HEK293T (cell line): ENCODE measurements at regions not wholly inside any gene's neighbourhood (a gene's known extent, or its start where the extent isn't known, plus 50 kb on each side); places are given as distances from the start of the nearest gene placed in this dataset.
"Not testable (repeated sequence)": the region's sequence is repeated elsewhere in the genome, so short reads cannot be mapped to it uniquely, and the experiment has no call there.

Source experiments
- CTCF ChIA-PET: fragments of 350-600 bp; formaldehyde crosslinking; extraction: SDS; loops from one replicate; lab custom pipeline; 2021; ENCODE audit warnings: antibody characterized with exemption, inconsistent platforms; lab: Yijun Ruan, JAX
- POLR2A ChIA-PET: fragments of 350-600 bp; formaldehyde crosslinking; extraction: SDS; loops from one replicate; lab custom pipeline; 2020; ENCODE audit warnings: antibody characterized with exemption, inconsistent platforms; lab: Yijun Ruan, JAX
- DNase-seq: peaks from one replicate; pipeline ENCODE4 v3.0.0; 2012; ENCODE audit warnings: mixed read lengths; ENCODE audit errors: extremely low spot score
- ARNT ChIP-seq: fragments of 450-650 bp; IDR thresholded peaks from 2 replicates; pipeline ENCODE4 v1.6.1; 2017; ENCODE audit warnings: mild to moderate bottlenecking
- BHLHE40 ChIP-seq: fragments of 450-650 bp; IDR thresholded peaks from 2 replicates; pipeline ENCODE4 v1.6.1; 2016; ENCODE audit warnings: mild to moderate bottlenecking, moderate library complexity, borderline replicate concordance
- CTBP1 ChIP-seq: fragments of 450-650 bp; IDR thresholded peaks from 2 replicates; pipeline ENCODE4 v1.6.1; 2016; ENCODE audit warnings: borderline replicate concordance
- ELF4 ChIP-seq: fragments of 450-650 bp; IDR thresholded peaks from 2 replicates; pipeline ENCODE4 v1.6.1; 2017; ENCODE audit warnings: antibody characterized with exemption
- FOXA1 ChIP-seq: fragments of 450-650 bp; IDR thresholded peaks from 2 replicates; pipeline ENCODE4 v1.6.1; 2016; ENCODE audit warnings: mild to moderate bottlenecking
- FOXK2 ChIP-seq: fragments of 450-650 bp; IDR thresholded peaks from 2 replicates; pipeline ENCODE4 v1.6.1; 2016; ENCODE audit warnings: mild to moderate bottlenecking
- FOXM1 ChIP-seq: fragments of 450-650 bp; IDR thresholded peaks from 2 replicates; pipeline ENCODE4 v1.6.1; 2017; ENCODE audit warnings: mild to moderate bottlenecking, borderline replicate concordance
- HDGF ChIP-seq: fragments of 450-650 bp; IDR thresholded peaks from 2 replicates; pipeline ENCODE4 v1.6.1; 2017; ENCODE audit warnings: antibody characterized with exemption, borderline replicate concordance
- L3MBTL2 ChIP-seq: fragments of 450-650 bp; conservative IDR thresholded peaks from 2 replicates; pipeline ENCODE4 v1.6.1; 2016; ENCODE audit warnings: mild to moderate bottlenecking
- LEF1 ChIP-seq: fragments of 450-650 bp; IDR thresholded peaks from 2 replicates; pipeline ENCODE4 v1.6.1; 2017; ENCODE audit warnings: mild to moderate bottlenecking, borderline replicate concordance
- NFRKB ChIP-seq: fragments of 450-650 bp; IDR thresholded peaks from 2 replicates; pipeline ENCODE4 v1.6.1; 2016; ENCODE audit warnings: mild to moderate bottlenecking, moderate library complexity
- PKNOX1 ChIP-seq: fragments of 450-650 bp; IDR thresholded peaks from 2 replicates; pipeline ENCODE4 v1.6.1; 2016
- SP1 ChIP-seq: fragments of 450-650 bp; IDR thresholded peaks from 2 replicates; pipeline ENCODE4 v1.6.1; 2017
- SUZ12 ChIP-seq: fragments of 450-650 bp; IDR thresholded peaks from 2 replicates; pipeline ENCODE4 v1.6.1; 2016; ENCODE audit warnings: mild to moderate bottlenecking
- TARDBP ChIP-seq: fragments of 450-650 bp; IDR thresholded peaks from 2 replicates; pipeline ENCODE4 v1.6.1; 2016
- ZNF384 ChIP-seq: fragments of 450-650 bp; IDR thresholded peaks from 2 replicates; pipeline ENCODE4 v1.6.1; 2016

GRCh38 chr12:91877456-91878235 is 268.0 kb downstream of the BTG1 start:
- CTCF ChIA-PET, result no interaction called here

GRCh38 chr12:91877022-91877421 is 268.6 kb downstream of the BTG1 start:
- ChIA-PET CTCF (no interaction called here), POLR2A (no interaction called here)
- TF ChIP-seq ELF4, result no peak
- no peak for TF ChIP-seq BHLHE40
- no peak for TF ChIP-seq TARDBP
- no peak for DNase-seq

More at GRCh38 chr12:91877456-91878235, 268.0 kb downstream of the BTG1 start:
- TF ChIP-seq LEF1 (no peak), ELF4 (no peak), FOXM1 (no peak), CTBP1 (no peak), SP1 (no peak), HDGF (no peak), L3MBTL2 (no peak), FOXK2 (no peak), PKNOX1 (no peak), ARNT (no peak), NFRKB (no peak), TARDBP (no peak), FOXA1 (no peak), BHLHE40 (no peak), SUZ12 (no peak), ZNF384 (no peak)
- DNase-seq, result no peak
- POLR2A ChIA-PET, result no interaction called here

GRCh38 chr12:91875671-91876070 is 270.0 kb downstream of the BTG1 start:
- POLR2A ChIA-PET, DNase-seq, CTCF ChIA-PET: not testable (repeated sequence)

GRCh38 chr12:91874086-91874865 is 271.4 kb downstream of the BTG1 start:
- ChIA-PET CTCF (interaction anchor here (0.6 to 0.9 kb wide), 2 partner anchors 63 to 549 kb away, joined by 3 read pairs; no protein-coding TSS in a partner anchor), POLR2A (no interaction called here)
- DNase-seq, result no peak
- TF ChIP-seq ARNT, result no peak
- no peak for TF ChIP-seq LEF1
- no peak for TF ChIP-seq CTBP1
- no peak for TF ChIP-seq SP1

- DNase-seq, result no peak
- TF ChIP-seq ARNT (no peak), FOXA1 (no peak), TARDBP (no peak), L3MBTL2 (no peak), CTBP1 (no peak), ZNF384 (no peak), NFRKB (no peak), SUZ12 (no peak), HDGF (no peak), FOXM1 (no peak), PKNOX1 (no peak), ELF4 (no peak), FOXK2 (no peak), LEF1 (no peak), BHLHE40 (no peak), SP1 (no peak)
- CTCF ChIA-PET, result no interaction called here
- POLR2A ChIA-PET, result no interaction called here
These were observed 273.9 kb downstream of the BTG1 start for GRCh38 chr12:91871751-91872150.

- TF ChIP-seq TARDBP (no peak), SUZ12 (no peak), FOXK2 (no peak), PKNOX1 (no peak), FOXA1 (no peak), CTBP1 (no peak), ARNT (no peak), L3MBTL2 (no peak), FOXM1 (no peak), SP1 (no peak), HDGF (no peak), LEF1 (no peak), BHLHE40 (no peak), NFRKB (no peak), ELF4 (no peak), ZNF384 (no peak)
- POLR2A ChIA-PET, result no interaction called here
- no peak for DNase-seq
- CTCF ChIA-PET, result no interaction called here
These were observed 274.6 kb downstream of the BTG1 start for GRCh38 chr12:91870872-91871707.
